GM13976 (cell line): ENCODE measurements at regions not wholly inside any gene's neighbourhood (a gene's known extent, or its start where the extent isn't known, plus 50 kb on each side); places are given as distances from the start of the nearest gene placed in this dataset.

Experiments used
- DNase-seq: peaks from one replicate; pipeline ENCODE4 v3.0.0; 2012; ENCODE audit warnings: low spot score
- CTCF ChIP-seq: IDR thresholded peaks from 2 replicates; pipeline ENCODE4 v1.5.1; 2012; ENCODE audit warnings: borderline replicate concordance, mild to moderate bottlenecking; ENCODE audit not compliant: insufficient read depth; ENCODE audit errors: extremely low read depth, missing control alignments, control extremely low read depth
- in situ Hi-C: fragments of 300-500 bp; cut with MboI; formaldehyde crosslinking; loops from one replicate; pipeline ENCODE4 v1.12.0; 2022; ENCODE audit warnings: low sequenced_read_pairs, mixed read lengths, inconsistent platforms; ENCODE audit not compliant: unreplicated experiment

DNA sequence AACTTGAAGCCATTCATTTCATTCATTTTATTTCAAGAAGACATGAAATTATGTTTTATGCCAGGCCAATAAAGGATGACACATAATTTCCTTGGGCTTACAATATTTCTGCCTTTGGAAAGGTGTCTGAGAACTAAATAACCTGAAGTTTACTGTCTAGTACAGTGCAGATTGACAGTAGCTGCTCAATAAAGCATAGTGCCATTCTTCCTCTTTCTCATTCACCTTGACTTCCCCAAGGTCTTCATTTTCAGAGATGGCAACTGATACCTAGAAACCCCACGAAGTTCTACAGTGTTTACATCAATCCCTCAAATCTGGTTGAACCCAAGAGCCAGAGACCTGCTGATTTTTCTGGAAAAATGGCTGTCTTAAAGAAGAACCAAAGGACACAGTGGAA lies 144.3 kb upstream of the SYN3 start:
- in situ Hi-C loops: loop anchor here (10.0 kb wide), 1 partner anchor 178 kb away; no protein-coding TSS in a partner anchor
- no peak for DNase-seq
- no peak for TF ChIP-seq CTCF

- in situ Hi-C loops: no loop called here
- DNase-seq: no peak
- no peak for TF ChIP-seq CTCF
These were observed 136.4 kb upstream of the SYN3 start for GRCh38 chr22:33194529-33195077.

GRCh38 chr22:33192156-33192555 lies 134.0 kb upstream of the SYN3 start:
- in situ Hi-C loops: no loop called here
- no peak for TF ChIP-seq CTCF
- no peak for DNase-seq

GRCh38 chr22:33188326-33188725 lies 130.1 kb upstream of the SYN3 start:
- TF ChIP-seq CTCF: no peak
- in situ Hi-C loops: no loop called here
- DNase-seq: no peak

GRCh38 chr22:33186816-33187215 lies 128.6 kb upstream of the SYN3 start:
- DNase-seq: no peak
- in situ Hi-C loops: no loop called here
- no peak for TF ChIP-seq CTCF

DNA sequence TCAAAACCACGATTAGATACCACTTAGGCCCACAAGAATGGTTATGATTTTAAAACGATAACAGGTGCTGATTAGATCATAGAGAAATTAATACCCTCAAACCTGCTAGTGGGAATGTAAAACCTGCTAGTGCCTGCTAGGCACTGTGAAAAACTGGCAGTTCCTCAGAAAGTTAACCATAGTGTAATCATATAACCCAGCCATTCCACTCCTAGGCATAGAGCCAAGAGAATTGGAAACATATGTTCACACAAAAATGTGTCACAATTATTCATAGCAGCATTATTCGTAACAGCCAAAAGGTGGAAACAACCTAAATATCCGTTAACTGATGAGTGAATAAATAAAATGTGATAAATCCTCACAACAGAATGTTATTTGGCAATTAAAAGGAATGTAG lies 122.2 kb upstream of the SYN3 start:
- TF ChIP-seq CTCF: no peak
- in situ Hi-C loops: no loop called here
- no peak for DNase-seq
